DND-41 (cell line): ENCODE measurements at regions not wholly inside any gene's neighbourhood (a gene's known extent, or its start where the extent isn't known, plus 50 kb on each side); places are given as distances from the start of the nearest gene placed in this dataset.
"Not testable (repeated sequence)": the region's sequence is repeated elsewhere in the genome, so short reads cannot be mapped to it uniquely, and the experiment has no call there.

Source experiments
- CTCF ChIP-seq: IDR thresholded peaks from 2 replicates; pipeline ENCODE4 v1.5.1; 2012; ENCODE audit warnings: borderline replicate concordance, low read length, moderate library complexity, mild to moderate bottlenecking; ENCODE audit not compliant: poor library complexity, severe bottlenecking; ENCODE audit errors: extremely low read depth
- EZH2 ChIP-seq: IDR thresholded peaks from 3 replicates; pipeline ENCODE4 v1.6.1; 2012; ENCODE audit warnings: borderline replicate concordance, low read depth, mild to moderate bottlenecking, moderate library complexity, low read length, inconsistent platforms; ENCODE audit not compliant: severe bottlenecking

GRCh38 chrX:139003856-139004527 is 292.5 kb upstream of the FGF13 start:
- TF ChIP-seq CTCF, EZH2: not testable (repeated sequence)
